ENCODE measurements at regions not wholly inside any gene's neighbourhood (a gene's known extent, or its start where the extent isn't known, plus 50 kb on each side); places are given as distances from the start of the nearest gene placed in this dataset.

DNA sequence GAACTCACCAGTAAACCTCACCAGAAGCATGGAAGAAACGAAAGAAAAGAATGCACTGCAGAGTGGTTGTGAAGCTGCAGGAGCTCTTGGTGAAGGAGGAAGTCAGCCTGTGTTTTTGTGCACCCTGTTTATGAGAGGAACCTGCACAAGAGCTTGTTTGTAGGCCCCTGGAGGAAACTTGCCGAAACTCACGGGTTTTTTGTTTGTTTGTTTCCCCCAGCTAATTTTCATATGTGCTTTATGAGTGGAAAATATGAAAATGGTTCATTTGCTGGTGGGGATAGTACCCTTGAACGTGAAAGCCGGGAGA lies 222.7 kb downstream of the C16orf95 start:
- TF ChIP-seq POLR2AphosphoS5 (IDR thresholded peaks at IDR 0.05; ENCODE audit: low read depth, low read length) (no peak), POLR2A (IDR thresholded peaks at IDR 0.05; ENCODE audit: low read depth, low read length) (no peak)

Data from GM12892 (cell line).